Breast epithelium (tissue), 4 donors: ENCODE measurements at regions not wholly inside any gene's neighbourhood (a gene's known extent, or its start where the extent isn't known, plus 50 kb on each side); places are given as distances from the start of the nearest gene placed in this dataset.

Experiments used
- DNase-seq, 2 donors: peaks; one replicate each; pipeline ENCODE4 v3.0.0-alpha.2; 2019; ENCODE audit warnings: low spot score in 2 of 2
- H3K27ac ChIP-seq, 2 donors: fragments of 200-600 bp; sonication (generic) in 1 of 2; one replicate each; pipeline ENCODE4 v1.5.1; 2016 to 2019; ENCODE audit warnings: mild to moderate bottlenecking in 1 of 2
- H3K27me3 ChIP-seq, 2 donors: fragments of 200-600 bp; sonication (generic) in 1 of 2; one replicate each; pipeline versions ENCODE4 v1.5.1 to v1.6.0; 2017 to 2019; ENCODE audit warnings: control low read depth in 1 of 2, mild to moderate bottlenecking in 1 of 2
- H3K36me3 ChIP-seq: fragments of 200-600 bp; one replicate; pipeline ENCODE4 v1.5.1; 2019
- H3K4me1 ChIP-seq, 2 donors: fragments of 200-600 bp; sonication (generic); one replicate each; pipeline ENCODE4 v1.5.1; 2016 to 2019; ENCODE audit warnings: control low read depth in 1 of 2
- H3K4me3 ChIP-seq, 3 donors: fragments of 200-600 bp; sonication (generic); 1 replicate in 2 of 3; 2 replicates in 1 of 3; pipeline ENCODE4 v1.5.1; 2016 to 2019; ENCODE audit warnings: mild to moderate bottlenecking in 3 of 3, moderate library complexity in 2 of 3
- H3K9me3 ChIP-seq, 2 donors: fragments of 200-600 bp; sonication (generic) in 1 of 2; one replicate each; pipeline ENCODE4 v1.5.1; 2016 to 2019; ENCODE audit warnings: control low read depth in 1 of 2
- CTCF ChIP-seq, 3 donors: fragments of 450-650 bp; IDR thresholded peaks; one replicate each; pipeline ENCODE4 v1.5.1; 2016 to 2017; ENCODE audit warnings: antibody characterized with exemption in 3 of 3, mild to moderate bottlenecking in 3 of 3, moderate library complexity in 3 of 3
- POLR2A ChIP-seq: fragments of 450-650 bp; IDR thresholded peaks from one replicate; pipeline ENCODE4 v1.6.1; 2016; ENCODE audit warnings: antibody characterized with exemption, mild to moderate bottlenecking, moderate library complexity
- POLR2AphosphoS5 ChIP-seq, 3 donors: sonication (generic); formaldehyde crosslinking; IDR thresholded peaks; one replicate each; pipeline ENCODE4 v1.6.1; 2017; ENCODE audit warnings: antibody characterized with exemption in 3 of 3
- intact Hi-C: fragments of 100-400 bp; cut with DNase I; formaldehyde crosslinking; loops from one replicate; pipeline ENCODE4 v1.15.1; 2023; ENCODE audit warnings: low total_unique reads

- no peak for TF ChIP-seq POLR2A
- no peak for TF ChIP-seq CTCF (IDR thresholded peaks at IDR 0.05)
- no peak for TF ChIP-seq POLR2AphosphoS5 (IDR thresholded peaks at IDR 0.05)
- no peak for DNase-seq
- H3K4me1 ChIP-seq = no peaks in the 10 kb centered on the region
- intact Hi-C loops = loop anchor here (5.0 kb wide), 1 partner anchor 996 kb away; no protein-coding TSS in a partner anchor
- no peaks in the 10 kb centered on the region for H3K36me3 ChIP-seq
- no peak overlapping the region for H3K27ac ChIP-seq
- H3K4me3 ChIP-seq = no peak overlapping the region
- no peaks in the 10 kb centered on the region for H3K9me3 ChIP-seq
- peaks cover 0 to 40% of the 10 kb centered on the region in 2 donors for H3K27me3 ChIP-seq
These were observed 84.1 kb downstream of the IRF8 start for GRCh38 chr16:85983064-85983463.

- no peak for TF ChIP-seq CTCF (IDR thresholded peaks at IDR 0.05)
- TF ChIP-seq POLR2A = no peak
- no peak for TF ChIP-seq POLR2AphosphoS5 (IDR thresholded peaks at IDR 0.05)
- H3K27me3 ChIP-seq = peaks cover 0 to 41% of the 10 kb centered on the region in 2 donors
- no peaks in the 10 kb centered on the region for H3K9me3 ChIP-seq
- intact Hi-C loops = loop anchor here (5.0 kb wide), 1 partner anchor 996 kb away; no protein-coding TSS in a partner anchor
- no peaks in the 10 kb centered on the region for H3K36me3 ChIP-seq
- H3K4me1 ChIP-seq = no peaks in the 10 kb centered on the region
- no peak overlapping the region for H3K4me3 ChIP-seq
- no peak for DNase-seq
- no peak overlapping the region for H3K27ac ChIP-seq
These were observed 84.8 kb downstream of the IRF8 start for GRCh38 chr16:85983606-85984230.

GRCh38 chr16:85984231-85984880 lies 85.4 kb downstream of the IRF8 start:
- H3K27ac ChIP-seq = no peak overlapping the region
- H3K9me3 ChIP-seq = no peaks in the 10 kb centered on the region
- TF ChIP-seq CTCF (IDR thresholded peaks at IDR 0.05) = no peak
- no peak for TF ChIP-seq POLR2A
- no peak for TF ChIP-seq POLR2AphosphoS5 (IDR thresholded peaks at IDR 0.05)
- no peaks in the 10 kb centered on the region for H3K4me1 ChIP-seq
- no peak overlapping the region for H3K4me3 ChIP-seq
- intact Hi-C loops = loop anchor here (5.0 kb wide), 1 partner anchor 997 kb away; no protein-coding TSS in a partner anchor
- H3K27me3 ChIP-seq = peaks cover 0 to 45% of the 10 kb centered on the region in 2 donors
- H3K36me3 ChIP-seq = no peaks in the 10 kb centered on the region
- peak in 1 of 2 donors; percentile 25 for DNase-seq

GRCh38 chr16:85984947-85985451 lies 86.0 kb downstream of the IRF8 start:
- no peaks in the 10 kb centered on the region for H3K4me1 ChIP-seq
- H3K9me3 ChIP-seq = no peaks in the 10 kb centered on the region
- no peak overlapping the region for H3K4me3 ChIP-seq
- intact Hi-C loops = loop anchor here (5.0 kb wide), 1 partner anchor 998 kb away; no protein-coding TSS in a partner anchor
- no peak overlapping the region for H3K27ac ChIP-seq
- TF ChIP-seq POLR2AphosphoS5 (IDR thresholded peaks at IDR 0.05) (no peak), POLR2A (no peak), CTCF (IDR thresholded peaks at IDR 0.05) (no peak)
- peaks cover 0 to 43% of the 10 kb centered on the region in 2 donors for H3K27me3 ChIP-seq
- H3K36me3 ChIP-seq = no peaks in the 10 kb centered on the region
- DNase-seq = peak in 1 of 2 donors; percentile 5
